Skeletal muscle satellite cell (primary cell): ENCODE measurements at regions not wholly inside any gene's neighbourhood (a gene's known extent, or its start where the extent isn't known, plus 50 kb on each side); places are given as distances from the start of the nearest gene placed in this dataset.

Source experiments
- H3K27me3 ChIP-seq: 2 replicates; pipeline ENCODE4 v1.7.0; 2013; ENCODE audit warnings: low read length; ENCODE audit not compliant: control insufficient read depth, insufficient read depth
- H3K36me3 ChIP-seq: 2 replicates; pipeline ENCODE4 v1.7.0; 2013; ENCODE audit warnings: mild to moderate bottlenecking, control low read depth, low read length; ENCODE audit not compliant: insufficient read depth
- H3K4me1 ChIP-seq: 2 replicates; pipeline ENCODE4 v1.7.0; 2013; ENCODE audit warnings: low read length; ENCODE audit not compliant: control insufficient read depth, insufficient read depth
- H3K4me2 ChIP-seq: 2 replicates; pipeline ENCODE4 v1.7.0; 2013; ENCODE audit warnings: mild to moderate bottlenecking, low read length
- H3K4me3 ChIP-seq: 2 replicates; pipeline ENCODE4 v1.7.0; 2013; ENCODE audit warnings: low read length
- H3K9ac ChIP-seq: 2 replicates; pipeline ENCODE4 v1.7.0; 2013; ENCODE audit warnings: mild to moderate bottlenecking, low read depth, low read length, moderate library complexity
- H3K9me3 ChIP-seq: replicated peaks from 2 replicates; pipeline ENCODE4 v1.7.0; 2013; ENCODE audit warnings: mild to moderate bottlenecking, control low read depth, low read length

GRCh38 chr12:24062642-24063245 is 113.3 kb upstream of the SOX5 start:
- peak overlapping the region; percentile 5 for H3K9ac ChIP-seq
- peaks cover 30% of the 10 kb centered on the region for H3K4me1 ChIP-seq
- no peaks in the 10 kb centered on the region for H3K36me3 ChIP-seq
- no peaks in the 10 kb centered on the region for H3K27me3 ChIP-seq
- no peak overlapping the region for H3K4me3 ChIP-seq
- no peaks in the 10 kb centered on the region for H3K9me3 ChIP-seq
- H3K4me2 ChIP-seq = no peak overlapping the region

GRCh38 chr12:24060089-24060488 is 110.6 kb upstream of the SOX5 start:
- H3K27me3 ChIP-seq = no peaks in the 10 kb centered on the region
- H3K4me1 ChIP-seq = peaks cover 11% of the 10 kb centered on the region
- no peaks in the 10 kb centered on the region for H3K9me3 ChIP-seq
- no peak overlapping the region for H3K4me3 ChIP-seq
- H3K36me3 ChIP-seq = no peaks in the 10 kb centered on the region
- H3K4me2 ChIP-seq = no peak overlapping the region
- H3K9ac ChIP-seq = no peak overlapping the region

- no peak overlapping the region for H3K4me2 ChIP-seq
- no peaks in the 10 kb centered on the region for H3K27me3 ChIP-seq
- H3K9me3 ChIP-seq = no peaks in the 10 kb centered on the region
- H3K4me1 ChIP-seq = peaks cover 8% of the 10 kb centered on the region
- H3K36me3 ChIP-seq = no peaks in the 10 kb centered on the region
- no peak overlapping the region for H3K9ac ChIP-seq
- no peak overlapping the region for H3K4me3 ChIP-seq
Measured at GRCh38 chr12:24057920-24058476, 108.5 kb upstream of the SOX5 start.

- Histone ChIP-seq H3K4me2 (no peak overlapping the region), H3K4me3 (no peak overlapping the region), H3K27me3 (no peaks in the 10 kb centered on the region), H3K4me1 (no peaks in the 10 kb centered on the region), H3K9ac (no peak overlapping the region), H3K36me3 (no peaks in the 10 kb centered on the region), H3K9me3 (no peaks in the 10 kb centered on the region)
Measured at GRCh38 chr12:24055747-24056146, 106.3 kb upstream of the SOX5 start.

- Histone ChIP-seq H3K9ac (no peak overlapping the region), H3K4me1 (no peaks in the 10 kb centered on the region), H3K4me3 (no peak overlapping the region), H3K27me3 (no peaks in the 10 kb centered on the region), H3K36me3 (no peaks in the 10 kb centered on the region), H3K9me3 (no peaks in the 10 kb centered on the region), H3K4me2 (no peak overlapping the region)
Measured at GRCh38 chr12:24054416-24054815, 104.9 kb upstream of the SOX5 start.

GRCh38 chr12:24049728-24050127 is 100.3 kb upstream of the SOX5 start:
- Histone ChIP-seq H3K9ac (no peak overlapping the region), H3K4me2 (no peak overlapping the region), H3K4me1 (peaks cover 13% of the 10 kb centered on the region), H3K27me3 (peaks cover under 1% of the 10 kb centered on the region), H3K9me3 (peaks cover 5% of the 10 kb centered on the region), H3K4me3 (no peak overlapping the region), H3K36me3 (no peaks in the 10 kb centered on the region)

GRCh38 chr12:24049101-24049500 is 99.6 kb upstream of the SOX5 start:
- peaks cover 6% of the 10 kb centered on the region for H3K27me3 ChIP-seq
- H3K4me2 ChIP-seq = no peak overlapping the region
- no peaks in the 10 kb centered on the region for H3K36me3 ChIP-seq
- H3K4me1 ChIP-seq = peaks cover 13% of the 10 kb centered on the region
- H3K9ac ChIP-seq = no peak overlapping the region
- no peak overlapping the region for H3K4me3 ChIP-seq
- peaks cover 5% of the 10 kb centered on the region for H3K9me3 ChIP-seq

- no peak overlapping the region for H3K9ac ChIP-seq
- peaks cover 7% of the 10 kb centered on the region for H3K27me3 ChIP-seq
- no peak overlapping the region for H3K4me2 ChIP-seq
- no peak overlapping the region for H3K4me3 ChIP-seq
- no peaks in the 10 kb centered on the region for H3K36me3 ChIP-seq
- H3K9me3 ChIP-seq = peaks cover 5% of the 10 kb centered on the region
- H3K4me1 ChIP-seq = peaks cover 13% of the 10 kb centered on the region
Measured at GRCh38 chr12:24048446-24048845, 99.0 kb upstream of the SOX5 start.

- Histone ChIP-seq H3K9ac (no peak overlapping the region), H3K4me3 (no peak overlapping the region), H3K4me1 (peaks cover 18% of the 10 kb centered on the region), H3K9me3 (peaks cover 5% of the 10 kb centered on the region), H3K4me2 (no peak overlapping the region), H3K36me3 (no peaks in the 10 kb centered on the region), H3K27me3 (peaks cover 7% of the 10 kb centered on the region)
Measured at GRCh38 chr12:24047326-24047725, 97.9 kb upstream of the SOX5 start.

GRCh38 chr12:24045816-24046257 is 96.4 kb upstream of the SOX5 start:
- H3K9ac ChIP-seq = no peak overlapping the region
- peaks cover 13% of the 10 kb centered on the region for H3K27me3 ChIP-seq
- H3K4me2 ChIP-seq = peak overlapping the region; percentile 37
- peaks cover 18% of the 10 kb centered on the region for H3K4me1 ChIP-seq
- no peak overlapping the region for H3K4me3 ChIP-seq
- peaks cover 5% of the 10 kb centered on the region for H3K9me3 ChIP-seq
- no peaks in the 10 kb centered on the region for H3K36me3 ChIP-seq

GRCh38 chr12:24044941-24045703 is 95.7 kb upstream of the SOX5 start:
- Histone ChIP-seq H3K9me3 (peaks cover 5% of the 10 kb centered on the region), H3K9ac (no peak overlapping the region), H3K4me2 (peak overlapping the region; percentile 37), H3K27me3 (peaks cover 13% of the 10 kb centered on the region), H3K4me1 (peaks cover 18% of the 10 kb centered on the region), H3K36me3 (no peaks in the 10 kb centered on the region), H3K4me3 (no peak overlapping the region)
